HL-60 (cell line): ENCODE measurements at regions not wholly inside any gene's neighbourhood (a gene's known extent, or its start where the extent isn't known, plus 50 kb on each side); places are given as distances from the start of the nearest gene placed in this dataset.

Source experiments
- CTCF ChIP-seq: IDR thresholded peaks from one replicate; pipeline ENCODE4 v1.5.1; 2011; ENCODE audit warnings: low read length, control low read depth, inconsistent platforms; ENCODE audit not compliant: insufficient read depth
- GABPA ChIP-seq: IDR thresholded peaks from 2 replicates; pipeline ENCODE4 v1.6.1; 2012; ENCODE audit warnings: low read depth
- POLR2AphosphoS5 ChIP-seq: IDR thresholded peaks from 2 replicates; pipeline ENCODE4 v1.6.1; 2012; ENCODE audit warnings: low read depth
- SPI1 ChIP-seq: IDR thresholded peaks from 2 replicates; pipeline ENCODE4 v1.6.1; 2012; ENCODE audit warnings: low read depth, mild to moderate bottlenecking, borderline replicate concordance
- TF ChIP-seq, protein P1 (sequence below): IDR thresholded peaks from 2 replicates; pipeline ENCODE4 v1.6.1; 2012; ENCODE audit warnings: low read depth; ENCODE audit not compliant: insufficient replicate concordance

DNA sequence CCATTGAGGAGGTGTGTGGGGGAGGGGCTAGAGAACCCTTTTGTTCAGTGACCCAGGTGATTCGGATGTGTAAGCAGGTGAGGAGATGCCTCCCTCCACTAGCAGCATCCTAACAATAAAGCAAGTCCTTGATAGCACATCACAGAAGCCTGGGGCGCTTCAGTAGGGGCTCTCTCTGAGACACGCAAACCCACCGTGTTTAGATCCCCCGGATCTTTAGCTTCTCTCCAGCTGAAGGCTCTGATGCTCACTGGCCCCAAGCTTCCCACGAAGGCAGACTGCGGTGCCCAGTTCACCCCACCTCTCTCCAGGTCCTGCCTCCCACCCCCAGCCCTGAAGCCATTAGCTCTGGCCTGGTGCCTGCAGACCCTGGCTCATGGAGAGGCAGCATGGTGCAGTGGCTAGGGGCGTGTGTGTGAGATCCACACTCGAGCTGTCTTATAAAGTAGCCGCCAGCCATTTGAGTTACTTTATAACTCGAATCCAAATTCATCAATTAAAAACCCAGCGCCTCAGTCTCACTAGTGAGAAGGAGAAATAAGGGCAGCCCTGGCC, 204.7 kb upstream of the TNRC6C start:
- no peak for TF ChIP-seq CTCF
- TF ChIP-seq GABPA: no peak
- TF ChIP-seq POLR2AphosphoS5: no peak
- TF ChIP-seq SPI1: no peak
- TF ChIP-seq, protein P1, sequence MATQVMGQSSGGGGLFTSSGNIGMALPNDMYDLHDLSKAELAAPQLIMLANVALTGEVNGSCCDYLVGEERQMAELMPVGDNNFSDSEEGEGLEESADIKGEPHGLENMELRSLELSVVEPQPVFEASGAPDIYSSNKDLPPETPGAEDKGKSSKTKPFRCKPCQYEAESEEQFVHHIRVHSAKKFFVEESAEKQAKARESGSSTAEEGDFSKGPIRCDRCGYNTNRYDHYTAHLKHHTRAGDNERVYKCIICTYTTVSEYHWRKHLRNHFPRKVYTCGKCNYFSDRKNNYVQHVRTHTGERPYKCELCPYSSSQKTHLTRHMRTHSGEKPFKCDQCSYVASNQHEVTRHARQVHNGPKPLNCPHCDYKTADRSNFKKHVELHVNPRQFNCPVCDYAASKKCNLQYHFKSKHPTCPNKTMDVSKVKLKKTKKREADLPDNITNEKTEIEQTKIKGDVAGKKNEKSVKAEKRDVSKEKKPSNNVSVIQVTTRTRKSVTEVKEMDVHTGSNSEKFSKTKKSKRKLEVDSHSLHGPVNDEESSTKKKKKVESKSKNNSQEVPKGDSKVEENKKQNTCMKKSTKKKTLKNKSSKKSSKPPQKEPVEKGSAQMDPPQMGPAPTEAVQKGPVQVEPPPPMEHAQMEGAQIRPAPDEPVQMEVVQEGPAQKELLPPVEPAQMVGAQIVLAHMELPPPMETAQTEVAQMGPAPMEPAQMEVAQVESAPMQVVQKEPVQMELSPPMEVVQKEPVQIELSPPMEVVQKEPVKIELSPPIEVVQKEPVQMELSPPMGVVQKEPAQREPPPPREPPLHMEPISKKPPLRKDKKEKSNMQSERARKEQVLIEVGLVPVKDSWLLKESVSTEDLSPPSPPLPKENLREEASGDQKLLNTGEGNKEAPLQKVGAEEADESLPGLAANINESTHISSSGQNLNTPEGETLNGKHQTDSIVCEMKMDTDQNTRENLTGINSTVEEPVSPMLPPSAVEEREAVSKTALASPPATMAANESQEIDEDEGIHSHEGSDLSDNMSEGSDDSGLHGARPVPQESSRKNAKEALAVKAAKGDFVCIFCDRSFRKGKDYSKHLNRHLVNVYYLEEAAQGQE: no peak
